HG03103 (cell line): ENCODE measurements at regions not wholly inside any gene's neighbourhood (a gene's known extent, or its start where the extent isn't known, plus 50 kb on each side); places are given as distances from the start of the nearest gene placed in this dataset.

Experiments
- ATAC-seq: cut with Tn5 transposase; IDR thresholded peaks from one replicate; pipeline ENCODE4 v1.9.1; 2021; ENCODE audit warnings: low read depth; ENCODE audit not compliant: unreplicated experiment

- ATAC-seq = no peak
Observed at GRCh38 chr4:29521281-29521680, 1198.9 kb upstream of the PCDH7 start.

- ATAC-seq = no peak
Observed at GRCh38 chr4:29536745-29537144, 1183.4 kb upstream of the PCDH7 start.

- ATAC-seq = no peak
Observed at GRCh38 chr4:29538889-29539646, 1181.1 kb upstream of the PCDH7 start.

- no peak for ATAC-seq
Observed at GRCh38 chr4:29540439-29541102, 1179.6 kb upstream of the PCDH7 start.

- ATAC-seq = no peak
Observed at GRCh38 chr4:29541757-29542156, 1178.4 kb upstream of the PCDH7 start.

GRCh38 chr4:29549342-29549741, 1170.8 kb upstream of the PCDH7 start:
- ATAC-seq = no peak

- ATAC-seq = no peak
Observed at GRCh38 chr4:29551821-29552220, 1168.3 kb upstream of the PCDH7 start.

- ATAC-seq = no peak
Observed at GRCh38 chr4:29553846-29554245, 1166.3 kb upstream of the PCDH7 start.

GRCh38 chr4:29558789-29559188, 1161.4 kb upstream of the PCDH7 start:
- ATAC-seq = no peak

- no peak for ATAC-seq
Observed at GRCh38 chr4:29559286-29559685, 1160.9 kb upstream of the PCDH7 start.

GRCh38 chr4:29560452-29560851, 1159.7 kb upstream of the PCDH7 start:
- no peak for ATAC-seq

GRCh38 chr4:29565256-29565655, 1154.9 kb upstream of the PCDH7 start:
- ATAC-seq = no peak

GRCh38 chr4:29566371-29566770, 1153.8 kb upstream of the PCDH7 start:
- no peak for ATAC-seq

- ATAC-seq = no peak
Observed at GRCh38 chr4:29571322-29571721, 1148.8 kb upstream of the PCDH7 start.

GRCh38 chr4:29578329-29578728, 1141.8 kb upstream of the PCDH7 start:
- ATAC-seq = no peak

- ATAC-seq = no peak
Observed at GRCh38 chr4:29581457-29581856, 1138.7 kb upstream of the PCDH7 start.

- ATAC-seq = no peak
Observed at GRCh38 chr4:29588617-29589016, 1131.6 kb upstream of the PCDH7 start.

- no peak for ATAC-seq
Observed at GRCh38 chr4:29596228-29596627, 1123.9 kb upstream of the PCDH7 start.

GRCh38 chr4:29619168-29619567, 1101.0 kb upstream of the PCDH7 start:
- ATAC-seq = no peak

- ATAC-seq = no peak
Observed at GRCh38 chr4:29632199-29632598, 1088.0 kb upstream of the PCDH7 start.

- no peak for ATAC-seq
Observed at GRCh38 chr4:29636961-29637360, 1083.2 kb upstream of the PCDH7 start.

GRCh38 chr4:29653221-29653620, 1066.9 kb upstream of the PCDH7 start:
- no peak for ATAC-seq
